Hepatocyte (in vitro differentiated cells): ENCODE measurements at regions not wholly inside any gene's neighbourhood (a gene's known extent, or its start where the extent isn't known, plus 50 kb on each side); places are given as distances from the start of the nearest gene placed in this dataset.

ENCODE experiments used
- CTCF ChIP-seq: fragments of 200-600 bp; sonication (generic); IDR thresholded peaks from 2 replicates; pipeline ENCODE4 v1.5.1; 2016; ENCODE audit warnings: antibody characterized with exemption, mild to moderate bottlenecking; ENCODE audit not compliant: poor library complexity
- EZH2 ChIP-seq: fragments of 200-600 bp; sonication (generic); IDR thresholded peaks from 2 replicates; pipeline ENCODE4 v1.6.1; 2016; ENCODE audit warnings: antibody characterized with exemption, mild to moderate bottlenecking, borderline replicate concordance
- EZH2phosphoT487 ChIP-seq: fragments of 200-600 bp; sonication (generic); IDR thresholded peaks from one replicate; pipeline ENCODE4 v1.6.1; 2018; ENCODE audit warnings: antibody characterized with exemption, mild to moderate bottlenecking, low read depth, moderate library complexity; ENCODE audit not compliant: unreplicated experiment, severe bottlenecking

GRCh38 chr10:83397806-83398205 is 741.5 kb upstream of the GHITM start:
- TF ChIP-seq CTCF: no peak
- no peak for TF ChIP-seq EZH2
- TF ChIP-seq EZH2phosphoT487: no peak
